ENCODE measurements at regions not wholly inside any gene's neighbourhood (a gene's known extent, or its start where the extent isn't known, plus 50 kb on each side); places are given as distances from the start of the nearest gene placed in this dataset.
"Not testable (repeated sequence)": the region's sequence is repeated elsewhere in the genome, so short reads cannot be mapped to it uniquely, and the experiment has no call there.

- no peak for FAIRE-seq
- no TSS peak for BruUV-seq (replicated peaks)
- in situ Hi-C loops (cut with MboI) (no loop called here), intact Hi-C loops (cut with micrococcal nuclease; ENCODE audit: unreplicated experiment) (no loop called here)
- no peaks in the 10 kb centered on the region for H3K4me1 ChIP-seq (ENCODE audit: control insufficient read depth, insufficient read depth, low read length)
- H3K27me3 ChIP-seq (replicated peaks in 1 of 2; ENCODE audit: control insufficient read depth in 2 of 2, insufficient read depth in 2 of 2, low read length in 1 of 2), result no peaks in the 10 kb centered on the region
- ChIA-PET POLR2A (no interaction called here), SMC1A (ENCODE audit: uncharacterized antibody, unreplicated experiment) (no interaction called here), RAD21 (ENCODE audit: unreplicated experiment) (no interaction called here), CTCF (no interaction called here)
- no peaks in the 10 kb centered on the region for H4K20me1 ChIP-seq (ENCODE audit: control insufficient read depth, insufficient read depth)
- 52% methylated on average over 1 of the region's 1 CpG for WGBS (ENCODE audit: insufficient coverage, insufficient replicate concordance, low lambda C conversion rate, missing lambda C conversion rate)
- H3K4me3 ChIP-seq, result no peak overlapping the region
- no peak overlapping the region for H3K4me2 ChIP-seq (ENCODE audit: control insufficient read depth, insufficient read depth)
- H3K27ac ChIP-seq (ENCODE audit: control insufficient read depth, insufficient read depth), result no peak overlapping the region
- no peak overlapping the region for H3K9ac ChIP-seq (ENCODE audit: control insufficient read depth, insufficient read depth, low read length)
- DNase-seq (ENCODE audit: low read depth, low spot score), result no peak
- H2AFZ ChIP-seq (ENCODE audit: control insufficient read depth, low read depth, low read length), result no peak overlapping the region
- H3K9me3 ChIP-seq (replicated peaks; ENCODE audit: control insufficient read depth, insufficient read depth, low read length), result no peaks in the 10 kb centered on the region
- ATAC-seq, result no peak
- H3K36me3 ChIP-seq (ENCODE audit: control insufficient read depth in 2 of 2, insufficient read depth in 2 of 2, low read length in 1 of 2), result no peaks in the 10 kb centered on the region
- H3K79me2 ChIP-seq (ENCODE audit: control insufficient read depth, insufficient read depth, low read length), result no peaks in the 10 kb centered on the region
- no peak for TF ChIP-seq BMI1 (IDR thresholded peaks at IDR 0.05; ENCODE audit: borderline replicate concordance)
- no peak for TF ChIP-seq NFXL1 (IDR thresholded peaks at IDR 0.05; ENCODE audit: borderline replicate concordance)
Measured at GRCh38 chr16:59826767-59827166, 1092.7 kb upstream of the GOT2 start.

- H3K4me1 ChIP-seq (ENCODE audit: control insufficient read depth, insufficient read depth, low read length); DNase-seq (ENCODE audit: low read depth, low spot score); FAIRE-seq; BruUV-seq (replicated peaks); H3K79me2 ChIP-seq (ENCODE audit: control insufficient read depth, insufficient read depth, low read length); RAD21 ChIA-PET (ENCODE audit: unreplicated experiment); H3K4me2 ChIP-seq (ENCODE audit: control insufficient read depth, insufficient read depth); H4K20me1 ChIP-seq (ENCODE audit: control insufficient read depth, insufficient read depth); H3K27ac ChIP-seq (ENCODE audit: control insufficient read depth, insufficient read depth); POLR2A ChIA-PET; H3K9me3 ChIP-seq (replicated peaks; ENCODE audit: control insufficient read depth, insufficient read depth, low read length); intact Hi-C loops (cut with micrococcal nuclease; ENCODE audit: unreplicated experiment); SMC1A ChIA-PET (ENCODE audit: uncharacterized antibody, unreplicated experiment); H2AFZ ChIP-seq (ENCODE audit: control insufficient read depth, low read depth, low read length); H3K36me3 ChIP-seq (ENCODE audit: control insufficient read depth in 2 of 2, insufficient read depth in 2 of 2, low read length in 1 of 2); H3K27me3 ChIP-seq (replicated peaks in 1 of 2; ENCODE audit: control insufficient read depth in 2 of 2, insufficient read depth in 2 of 2, low read length in 1 of 2); ATAC-seq; H3K9ac ChIP-seq (ENCODE audit: control insufficient read depth, insufficient read depth, low read length); CTCF ChIA-PET; H3K4me3 ChIP-seq; in situ Hi-C loops (cut with MboI): not testable (repeated sequence)
- WGBS (ENCODE audit: insufficient coverage, insufficient replicate concordance, low lambda C conversion rate, missing lambda C conversion rate), result 35% methylated on average over 11 of the region's 11 CpGs
Measured at GRCh38 chr16:59809488-59809887, 1075.4 kb upstream of the GOT2 start.
